KMS-11 (cell line): ENCODE measurements at regions not wholly inside any gene's neighbourhood (a gene's known extent, or its start where the extent isn't known, plus 50 kb on each side); places are given as distances from the start of the nearest gene placed in this dataset.

ENCODE experiments used
- H2AFZ ChIP-seq: fragments of 200-600 bp; sonication (generic); 2 replicates; pipeline ENCODE4 v1.6.1; 2016; ENCODE audit warnings: antibody characterized with exemption, mixed run types, low read depth
- H3K27ac ChIP-seq: fragments of 200-600 bp; sonication (generic); 2 replicates; pipeline ENCODE4 v1.6.1; 2016; ENCODE audit warnings: mild to moderate bottlenecking, mixed run types
- H3K27me3 ChIP-seq: fragments of 200-600 bp; sonication (generic); 2 replicates; pipeline ENCODE4 v1.6.1; 2017; ENCODE audit warnings: mild to moderate bottlenecking, low read depth, mixed run types, moderate library complexity; ENCODE audit not compliant: insufficient read depth
- H3K36me3 ChIP-seq: fragments of 200-600 bp; sonication (generic); 2 replicates; pipeline ENCODE4 v1.6.1; 2017; ENCODE audit warnings: mild to moderate bottlenecking, mixed run types; ENCODE audit not compliant: insufficient read depth
- H3K4me1 ChIP-seq: fragments of 200-600 bp; sonication (generic); 2 replicates; pipeline ENCODE4 v1.6.1; 2016; ENCODE audit warnings: mild to moderate bottlenecking, low read depth, mixed run types; ENCODE audit not compliant: poor library complexity, severe bottlenecking
- H3K4me2 ChIP-seq: fragments of 200-600 bp; sonication (generic); 2 replicates; pipeline ENCODE4 v1.7.0; 2016; ENCODE audit warnings: mild to moderate bottlenecking, mixed run types
- H3K4me3 ChIP-seq: fragments of 200-600 bp; sonication (generic); IDR thresholded peaks from 2 replicates; pipeline ENCODE4 v1.6.1; 2017; ENCODE audit warnings: low read depth, low read length, mixed read lengths; ENCODE audit not compliant: insufficient read depth
- H3K79me2 ChIP-seq: fragments of 200-600 bp; sonication (generic); 2 replicates; pipeline ENCODE4 v1.6.1; 2016; ENCODE audit warnings: low read depth, mixed run types; ENCODE audit not compliant: insufficient read depth
- H3K9ac ChIP-seq: fragments of 200-600 bp; sonication (generic); 2 replicates; pipeline ENCODE4 v1.6.1; 2016; ENCODE audit warnings: mild to moderate bottlenecking, mixed run types
- H4K20me1 ChIP-seq: fragments of 200-600 bp; sonication (generic); 2 replicates; pipeline ENCODE4 v1.6.1; 2016; ENCODE audit warnings: mild to moderate bottlenecking, mixed run types; ENCODE audit not compliant: insufficient read depth
- CTCF ChIP-seq: fragments of 200-600 bp; sonication (generic); conservative IDR thresholded peaks from 2 replicates; pipeline ENCODE4 v1.6.1; 2017; ENCODE audit warnings: low read depth, mild to moderate bottlenecking, antibody characterized with exemption, low read length, moderate library complexity, mixed read lengths

- H3K27ac ChIP-seq = no peak overlapping the region
- TF ChIP-seq CTCF = no peak
- H3K79me2 ChIP-seq = no peaks in the 10 kb centered on the region
- no peaks in the 10 kb centered on the region for H3K36me3 ChIP-seq
- H3K27me3 ChIP-seq = no peaks in the 10 kb centered on the region
- peaks cover 3% of the 10 kb centered on the region for H3K4me1 ChIP-seq
- no peaks in the 10 kb centered on the region for H4K20me1 ChIP-seq
- no peak overlapping the region for H3K4me3 ChIP-seq
- H3K4me2 ChIP-seq = no peak overlapping the region
- H3K9ac ChIP-seq = no peak overlapping the region
- no peak overlapping the region for H2AFZ ChIP-seq
Measured at GRCh38 chr13:99651016-99651415, 149.7 kb downstream of the TM9SF2 start.

GRCh38 chr13:99650410-99650809 lies 149.1 kb downstream of the TM9SF2 start:
- H2AFZ ChIP-seq = no peak overlapping the region
- H3K4me3 ChIP-seq = no peak overlapping the region
- no peak overlapping the region for H3K9ac ChIP-seq
- H3K79me2 ChIP-seq = no peaks in the 10 kb centered on the region
- TF ChIP-seq CTCF = no peak
- H3K36me3 ChIP-seq = no peaks in the 10 kb centered on the region
- H4K20me1 ChIP-seq = no peaks in the 10 kb centered on the region
- no peak overlapping the region for H3K27ac ChIP-seq
- no peaks in the 10 kb centered on the region for H3K4me1 ChIP-seq
- H3K4me2 ChIP-seq = no peak overlapping the region
- H3K27me3 ChIP-seq = no peaks in the 10 kb centered on the region

GRCh38 chr13:99648927-99649326 lies 147.7 kb downstream of the TM9SF2 start:
- H3K4me2 ChIP-seq = no peak overlapping the region
- TF ChIP-seq CTCF = no peak
- no peaks in the 10 kb centered on the region for H3K36me3 ChIP-seq
- no peaks in the 10 kb centered on the region for H3K4me1 ChIP-seq
- H3K27ac ChIP-seq = no peak overlapping the region
- H3K27me3 ChIP-seq = no peaks in the 10 kb centered on the region
- H3K4me3 ChIP-seq = no peak overlapping the region
- H4K20me1 ChIP-seq = no peaks in the 10 kb centered on the region
- H2AFZ ChIP-seq = no peak overlapping the region
- H3K9ac ChIP-seq = no peak overlapping the region
- no peaks in the 10 kb centered on the region for H3K79me2 ChIP-seq

- H4K20me1 ChIP-seq = no peaks in the 10 kb centered on the region
- no peak overlapping the region for H2AFZ ChIP-seq
- H3K27ac ChIP-seq = no peak overlapping the region
- H3K36me3 ChIP-seq = no peaks in the 10 kb centered on the region
- no peak for TF ChIP-seq CTCF
- H3K9ac ChIP-seq = no peak overlapping the region
- H3K27me3 ChIP-seq = no peaks in the 10 kb centered on the region
- H3K4me1 ChIP-seq = no peaks in the 10 kb centered on the region
- no peak overlapping the region for H3K4me3 ChIP-seq
- no peak overlapping the region for H3K4me2 ChIP-seq
- no peaks in the 10 kb centered on the region for H3K79me2 ChIP-seq
Measured at GRCh38 chr13:99648066-99648665, 146.9 kb downstream of the TM9SF2 start.

GRCh38 chr13:99647596-99647985 lies 146.3 kb downstream of the TM9SF2 start:
- Histone ChIP-seq H3K4me3 (no peak overlapping the region), H3K9ac (no peak overlapping the region)
- no peak for TF ChIP-seq CTCF

More at GRCh38 chr13:99647596-99647985, 146.3 kb downstream of the TM9SF2 start:
- no peaks in the 10 kb centered on the region for H3K79me2 ChIP-seq
- H3K27ac ChIP-seq = no peak overlapping the region
- H3K27me3 ChIP-seq = no peaks in the 10 kb centered on the region
- no peaks in the 10 kb centered on the region for H3K36me3 ChIP-seq
- H3K4me2 ChIP-seq = no peak overlapping the region
- H2AFZ ChIP-seq = no peak overlapping the region
- H4K20me1 ChIP-seq = no peaks in the 10 kb centered on the region
- H3K4me1 ChIP-seq = no peaks in the 10 kb centered on the region
